HepG2 (cell line): ENCODE measurements at regions not wholly inside any gene's neighbourhood (a gene's known extent, or its start where the extent isn't known, plus 50 kb on each side); places are given as distances from the start of the nearest gene placed in this dataset.

ENCODE experiments used
- ATAC-seq: fragments of 200-7000 bp; cut with Tn5 transposase; 3 replicates; pipeline ENCODE4 v1.9.1; 2020; ENCODE audit warnings: mild to moderate bottlenecking, moderate library complexity
- BruUV-seq: library from RNA; stranded (reverse); fragments of 400-500 nt; replicated peaks from 2 replicates; lab custom pipeline; 2021; lab: Mats Ljungman, UMichigan
- CTCF ChIA-PET: fragments of 300-600 bp; formaldehyde crosslinking; extraction: SDS; loops from one replicate; lab custom pipeline; 2021; ENCODE audit warnings: low total read pairs, inconsistent platforms, low intra/inter-chr PET ratio; lab: Yijun Ruan, JAX
- POLR2A ChIA-PET: fragments of 350-600 bp; sonication (Branson Sonifier 250); formaldehyde crosslinking; loops from one replicate; lab custom pipeline; 2020; ENCODE audit warnings: antibody characterized with exemption, inconsistent platforms; lab: Yijun Ruan, JAX
- DNase-seq: peaks from one replicate; pipeline ENCODE4 v3.0.0-alpha.2; 2015; ENCODE audit warnings: low spot score
- FAIRE-seq: peaks from 3 replicates; lab custom pipeline; 2011; peaks lifted over from hg19 to GRCh38; lab: Jason Lieb, UNC
- H2AFZ ChIP-seq: one replicate; pipeline ENCODE4 v1.6.1; 2011; ENCODE audit warnings: low read length, inconsistent platforms
- H3K27ac ChIP-seq: fragments of 300-600 bp; 3 replicates; pipeline ENCODE4 v1.8.0; 2011; ENCODE audit warnings: mixed run types, mild to moderate bottlenecking, mixed read lengths, low read length, inconsistent platforms; ENCODE audit not compliant: insufficient read depth; ENCODE audit errors: extremely low read length
- H3K27me3 ChIP-seq, 2 experiments: fragments of 200-600 bp in 1 of 2; 2 replicates in 1 of 2; 3 replicates in 1 of 2; pipeline versions ENCODE4 v1.6.0 to v1.8.0; 2011; ENCODE audit warnings: low read length in 2 of 2, mild to moderate bottlenecking in 2 of 2, moderate library complexity in 2 of 2, inconsistent platforms in 1 of 2; ENCODE audit not compliant: insufficient read depth in 2 of 2, control insufficient read depth in 1 of 2
- H3K36me3 ChIP-seq, 2 experiments: fragments of 200-600 bp in 1 of 2; replicated peaks in 1 of 2; 2 replicates in 1 of 2; 3 replicates in 1 of 2; pipeline versions ENCODE4 v1.5.1 to v1.8.0; 2011; ENCODE audit warnings: low read length in 2 of 2, inconsistent platforms in 1 of 2; ENCODE audit not compliant: insufficient read depth in 2 of 2, control insufficient read depth in 1 of 2
- H3K4me1 ChIP-seq: 2 replicates; pipeline ENCODE4 v1.5.1; 2012; ENCODE audit warnings: low read length, inconsistent platforms; ENCODE audit not compliant: insufficient read depth
- H3K4me2 ChIP-seq: 2 replicates; pipeline ENCODE4 v1.6.0; 2011; ENCODE audit warnings: low read depth, low read length, inconsistent platforms
- H3K4me3 ChIP-seq, 3 experiments: fragments of 200-600 bp in 1 of 3; sonication (generic), shearing (Covaris generic) in 1 of 3; replicated peaks in 1 of 3; 2 replicates each; pipeline ENCODE4 v1.5.1; 2011 to 2016; ENCODE audit warnings: low read length in 3 of 3, inconsistent platforms in 2 of 3, low read depth in 2 of 3, mild to moderate bottlenecking in 2 of 3, control low read depth in 1 of 3, mixed read lengths in 1 of 3; ENCODE audit not compliant: insufficient read depth in 1 of 3
- H3K79me2 ChIP-seq: one replicate; pipeline ENCODE4 v1.6.1; 2011; ENCODE audit warnings: low read length, inconsistent platforms; ENCODE audit not compliant: insufficient read depth
- H3K9ac ChIP-seq: 2 replicates; pipeline ENCODE4 v1.6.0; 2011; ENCODE audit warnings: mild to moderate bottlenecking, low read depth, low read length, inconsistent platforms; ENCODE audit not compliant: insufficient read depth
- H3K9me3 ChIP-seq: 2 replicates; pipeline ENCODE4 v1.5.1; 2012; ENCODE audit warnings: mild to moderate bottlenecking, low read length
- H4K20me1 ChIP-seq: 2 replicates; pipeline ENCODE4 v1.6.0; 2011; ENCODE audit warnings: inconsistent platforms, mild to moderate bottlenecking, low read length, moderate library complexity; ENCODE audit not compliant: insufficient read depth
- ELF1 ChIP-seq: sonication (generic); formaldehyde crosslinking; IDR thresholded peaks from 2 replicates; pipeline ENCODE4 v1.4.0; 2020; ENCODE audit warnings: missing genetic modification reagents
- NFYB ChIP-seq: sonication (generic); formaldehyde crosslinking; IDR thresholded peaks from 2 replicates; pipeline ENCODE4 v1.4.0; 2020; ENCODE audit warnings: missing genetic modification reagents
- RAD51 ChIP-seq: fragments of 450-650 bp; IDR thresholded peaks from 2 replicates; pipeline ENCODE4 v1.6.1; 2016; ENCODE audit warnings: borderline replicate concordance
- ZFP36 ChIP-seq: fragments of 150-350 bp; IDR thresholded peaks from 2 replicates; pipeline ENCODE4 v1.6.1; 2018; ENCODE audit warnings: borderline replicate concordance, low read length, low read depth; ENCODE audit not compliant: partially characterized antibody
- ZNF816 ChIP-seq: sonication (generic); formaldehyde crosslinking; IDR thresholded peaks from 2 replicates; pipeline ENCODE4 v1.8.0; 2022; ENCODE audit warnings: missing genetic modification reagents, mild to moderate bottlenecking, borderline replicate concordance
- ZSCAN30 ChIP-seq: sonication (generic); formaldehyde crosslinking; IDR thresholded peaks from 2 replicates; pipeline ENCODE4 v1.5.0; 2020; ENCODE audit warnings: mild to moderate bottlenecking, missing genetic modification reagents
- WGBS: methylation state at CpG from one replicate; pipeline ENCODE4 v1.1.6; 2017; ENCODE audit warnings: low lambda C conversion rate; 5-methylcytosine and 5-hydroxymethylcytosine counted together
- in situ Hi-C: cut with HindIII; loops from 2 replicates; pipeline ENCODE4 v1.10.0; 2017; ENCODE audit warnings: low pct_unique_long_range_greater_than_20kb; ENCODE audit not compliant: extremely low pct_ligation_motif_present
- intact Hi-C: fragments of 100-400 bp; cut with micrococcal nuclease; formaldehyde crosslinking; loops from one replicate; pipeline ENCODE4 v1.10.0; 2022; ENCODE audit not compliant: unreplicated experiment
- TF ChIP-seq, protein P1 (sequence below): sonication (generic); formaldehyde crosslinking; IDR thresholded peaks from 2 replicates; pipeline ENCODE4 v1.4.0; 2020; ENCODE audit warnings: missing genetic modification reagents, borderline replicate concordance
- TF ChIP-seq, protein P2 (sequence below): sonication (generic); formaldehyde crosslinking; IDR thresholded peaks from 2 replicates; pipeline ENCODE4 v1.8.0; 2023; ENCODE audit warnings: mild to moderate bottlenecking, missing genetic modification reagents
- TF ChIP-seq, protein P3 (sequence below): sonication (generic); formaldehyde crosslinking; IDR thresholded peaks from 2 replicates; pipeline ENCODE4 v1.4.0; 2020; ENCODE audit warnings: mild to moderate bottlenecking, missing genetic modification reagents
- TF ChIP-seq, protein P4 (sequence below): sonication (generic); formaldehyde crosslinking; IDR thresholded peaks from 2 replicates; pipeline ENCODE4 v1.8.1; 2023; ENCODE audit warnings: mild to moderate bottlenecking, inconsistent platforms, moderate library complexity, missing genetic modification reagents, borderline replicate concordance

DNA sequence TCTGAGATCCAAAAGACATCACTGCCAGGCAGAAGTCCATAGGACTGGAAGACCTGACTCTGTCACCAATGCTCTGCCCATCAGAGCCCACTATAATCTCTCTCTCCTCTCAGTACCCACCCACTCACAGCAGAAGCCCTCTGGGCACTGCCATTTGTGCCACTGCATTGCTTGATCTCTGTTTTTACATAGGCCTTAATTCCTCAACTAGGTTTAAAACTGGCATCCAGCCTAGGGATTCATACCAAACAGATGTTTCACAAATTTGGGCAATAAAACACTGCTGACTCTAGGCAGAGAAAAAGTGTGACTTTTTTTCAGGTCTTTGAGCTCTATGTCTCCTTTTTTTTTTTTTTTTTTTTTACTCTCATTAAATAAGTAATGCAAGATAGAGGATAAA is 91.1 kb upstream of the RANBP3L start (continued):
- TF ChIP-seq ZFP36 (no peak), ELF1 (CRISPR knock-in tag) (no peak), ZNF816 (CRISPR knock-in tag) (no peak)
- TF ChIP-seq, protein P1, sequence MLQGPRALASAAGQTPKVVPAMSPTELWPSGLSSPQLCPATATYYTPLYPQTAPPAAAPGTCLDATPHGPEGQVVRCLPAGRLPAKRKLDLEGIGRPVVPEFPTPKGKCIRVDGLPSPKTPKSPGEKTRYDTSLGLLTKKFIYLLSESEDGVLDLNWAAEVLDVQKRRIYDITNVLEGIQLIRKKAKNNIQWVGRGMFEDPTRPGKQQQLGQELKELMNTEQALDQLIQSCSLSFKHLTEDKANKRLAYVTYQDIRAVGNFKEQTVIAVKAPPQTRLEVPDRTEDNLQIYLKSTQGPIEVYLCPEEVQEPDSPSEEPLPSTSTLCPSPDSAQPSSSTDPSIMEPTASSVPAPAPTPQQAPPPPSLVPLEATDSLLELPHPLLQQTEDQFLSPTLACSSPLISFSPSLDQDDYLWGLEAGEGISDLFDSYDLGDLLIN (CRISPR knock-in tag), result no peak
- TF ChIP-seq, protein P2, sequence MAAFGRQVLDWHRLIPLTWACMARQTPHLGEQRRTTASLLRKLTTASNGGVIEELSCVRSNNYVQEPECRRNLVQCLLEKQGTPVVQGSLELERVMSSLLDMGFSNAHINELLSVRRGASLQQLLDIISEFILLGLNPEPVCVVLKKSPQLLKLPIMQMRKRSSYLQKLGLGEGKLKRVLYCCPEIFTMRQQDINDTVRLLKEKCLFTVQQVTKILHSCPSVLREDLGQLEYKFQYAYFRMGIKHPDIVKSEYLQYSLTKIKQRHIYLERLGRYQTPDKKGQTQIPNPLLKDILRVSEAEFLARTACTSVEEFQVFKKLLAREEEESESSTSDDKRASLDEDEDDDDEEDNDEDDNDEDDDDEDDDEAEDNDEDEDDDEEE, result no peak
- TF ChIP-seq, protein P3, sequence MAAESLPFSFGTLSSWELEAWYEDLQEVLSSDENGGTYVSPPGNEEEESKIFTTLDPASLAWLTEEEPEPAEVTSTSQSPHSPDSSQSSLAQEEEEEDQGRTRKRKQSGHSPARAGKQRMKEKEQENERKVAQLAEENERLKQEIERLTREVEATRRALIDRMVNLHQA (CRISPR knock-in tag), result no peak

DNA sequence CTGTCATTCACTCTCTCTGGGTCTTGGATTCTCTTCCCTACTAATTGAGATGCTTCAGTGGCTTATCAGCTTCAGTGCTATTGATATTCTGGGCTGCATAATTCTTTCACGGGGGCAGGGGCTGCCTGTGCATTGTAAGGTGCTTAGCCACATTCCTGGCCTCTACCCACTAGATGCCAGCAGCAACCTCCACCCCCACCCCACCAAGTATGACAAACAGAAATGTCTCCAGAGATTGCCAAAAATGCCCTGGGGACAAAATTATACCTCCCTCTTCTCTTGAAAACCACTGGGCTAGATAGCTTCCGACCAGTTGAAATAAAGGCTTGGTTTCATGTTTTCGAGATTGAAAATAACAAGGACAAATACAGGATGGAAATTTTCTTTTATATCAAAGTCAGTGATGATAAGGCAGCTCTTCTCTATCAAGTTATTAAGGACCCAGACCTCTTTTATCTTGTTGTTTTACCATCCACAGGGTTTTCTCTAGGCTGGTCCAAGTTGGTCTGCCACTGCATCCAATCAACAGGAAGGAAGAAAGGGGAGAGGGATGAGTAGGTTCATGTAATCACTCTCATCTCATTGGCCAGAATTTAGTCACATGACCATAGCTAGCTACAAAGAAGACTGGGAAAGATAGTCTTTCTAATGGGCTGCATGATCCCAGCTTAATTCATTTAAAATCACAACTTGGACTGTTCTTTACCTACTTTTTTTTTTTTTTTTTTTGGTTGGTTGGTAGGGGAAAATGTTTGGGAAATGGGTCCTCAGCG is 92.1 kb upstream of the RANBP3L start:
- no peaks in the 10 kb centered on the region for H3K9me3 ChIP-seq
- ChIA-PET POLR2A (no interaction called here), CTCF (no interaction called here)
- H3K9ac ChIP-seq, result no peak overlapping the region
- intact Hi-C loops (no loop called here), in situ Hi-C loops (loop anchor here (10.0 kb wide), 1 partner anchor 129 kb away; no protein-coding TSS in a partner anchor)
- H3K27me3 ChIP-seq, result peaks cover 0 to 14% of the 10 kb centered on the region in 2 experiments; a peak in 2 of 5 replicates
- FAIRE-seq (no peak), DNase-seq (no peak)
- H3K4me3 ChIP-seq, result no peak overlapping the region
- TF ChIP-seq, protein P4, sequence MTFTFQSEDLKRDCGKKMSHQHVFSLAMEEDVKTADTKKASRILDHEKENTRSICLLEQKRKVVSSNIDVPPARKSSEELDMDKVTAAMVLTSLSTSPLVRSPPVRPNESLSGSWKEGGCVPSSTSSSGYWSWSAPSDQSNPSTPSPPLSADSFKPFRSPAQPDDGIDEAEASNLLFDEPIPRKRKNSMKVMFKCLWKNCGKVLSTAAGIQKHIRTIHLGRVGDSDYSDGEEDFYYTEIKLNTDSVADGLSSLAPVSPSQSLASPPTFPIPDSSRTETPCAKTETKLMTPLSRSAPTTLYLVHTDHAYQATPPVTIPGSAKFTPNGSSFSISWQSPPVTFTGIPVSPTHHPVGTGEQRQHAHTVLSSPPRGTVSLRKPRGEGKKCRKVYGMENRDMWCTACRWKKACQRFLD (CRISPR knock-in tag), result no peak
- TF ChIP-seq NFYB (peak; percentile 42; the same call in 1 of the 2 replicates), RAD51 (peak; percentile 11; the same call in 1 of the 2 replicates), ZSCAN30 (CRISPR knock-in tag) (no peak)
- TF ChIP-seq, all 625 proteins: peak for 2
- Histone ChIP-seq H4K20me1 (no peaks in the 10 kb centered on the region), H2AFZ (no peak overlapping the region), H3K36me3 (no peaks in the 10 kb centered on the region), H3K27ac (no peak overlapping the region), H3K4me1 (peaks cover 18% of the 10 kb centered on the region), H3K79me2 (no peaks in the 10 kb centered on the region), H3K4me2 (no peak overlapping the region)
- whole genome bisulfite sequencing, result 33% methylated on average over 4 of the region's 4 CpGs
- no TSS peak for BruUV-seq
- ATAC-seq, result no peak
